Stimulated activated CD4-positive, alpha-beta T cell treated with anti-CD3 and anti-CD28 coated beads, Interleukin-2, amount 100 ng/mL, for 48 hours (primary cell): ENCODE measurements at regions not wholly inside any gene's neighbourhood (a gene's known extent, or its start where the extent isn't known, plus 50 kb on each side); places are given as distances from the start of the nearest gene placed in this dataset.
"Not testable (repeated sequence)": the region's sequence is repeated elsewhere in the genome, so short reads cannot be mapped to it uniquely, and the experiment has no call there.

Source experiments
- DNase-seq, 2 donors: peaks; one replicate each; pipeline ENCODE4 v3.0.0-alpha.2; 2020

GRCh38 chr1:30010506-30011106 lies 712.8 kb downstream of the MATN1 start:
- no peak for DNase-seq

DNA sequence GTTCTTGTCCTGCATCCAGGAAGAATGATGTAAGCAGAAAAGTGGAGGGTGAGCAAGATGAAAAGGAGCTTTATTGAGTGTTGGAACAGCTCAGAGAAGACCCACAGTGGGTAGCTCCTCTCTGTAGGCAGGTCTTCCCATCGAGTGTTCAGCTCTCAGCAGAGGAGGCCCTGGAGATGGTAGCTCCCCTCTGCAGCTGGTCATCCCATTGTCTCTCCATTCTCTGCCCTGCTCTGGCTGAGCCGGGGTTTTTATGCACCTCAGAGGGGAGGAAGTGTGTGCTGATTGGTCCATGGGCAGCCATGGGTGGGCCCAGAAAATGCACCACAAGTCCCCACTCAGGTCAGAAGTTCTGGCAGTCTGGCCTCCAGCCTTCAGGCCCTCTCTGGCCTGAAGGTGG lies 713.7 kb downstream of the MATN1 start:
- DNase-seq: no peak

- DNase-seq: no peak
These were observed 714.3 kb downstream of the MATN1 start for GRCh38 chr1:30008998-30009657.

- no peak for DNase-seq
These were observed 714.9 kb downstream of the MATN1 start for GRCh38 chr1:30008372-30008997.

- DNase-seq: no peak
These were observed 717.3 kb downstream of the MATN1 start for GRCh38 chr1:30005972-30006619.

GRCh38 chr1:30001732-30002039 lies 721.7 kb downstream of the MATN1 start:
- no peak for DNase-seq

GRCh38 chr1:30001011-30001731 lies 722.2 kb downstream of the MATN1 start:
- no peak for DNase-seq

- DNase-seq: no peak
These were observed 723.1 kb downstream of the MATN1 start for GRCh38 chr1:30000266-30000665.

DNA sequence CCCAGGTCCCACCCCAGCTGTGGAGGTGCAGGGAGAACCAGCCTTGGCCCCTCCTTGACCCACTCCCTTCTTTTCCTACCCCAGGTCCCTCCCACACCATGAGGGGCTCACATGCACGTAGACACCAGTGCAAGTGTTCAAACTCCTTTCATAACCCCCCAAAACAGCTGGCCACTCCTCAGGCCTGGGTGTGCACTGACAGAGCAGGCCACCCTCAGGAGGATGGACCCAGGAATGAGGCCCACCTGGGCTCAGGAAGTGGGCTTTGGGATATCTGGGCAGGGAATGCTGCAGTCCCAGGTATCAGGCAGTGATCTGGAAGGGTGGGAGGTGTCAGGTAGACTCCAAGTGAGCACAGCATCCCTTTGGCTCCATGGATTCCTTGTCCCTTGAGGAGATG lies 723.8 kb downstream of the MATN1 start:
- no peak for DNase-seq

GRCh38 chr1:29998686-29999085 lies 724.7 kb downstream of the MATN1 start:
- no peak for DNase-seq

DNA sequence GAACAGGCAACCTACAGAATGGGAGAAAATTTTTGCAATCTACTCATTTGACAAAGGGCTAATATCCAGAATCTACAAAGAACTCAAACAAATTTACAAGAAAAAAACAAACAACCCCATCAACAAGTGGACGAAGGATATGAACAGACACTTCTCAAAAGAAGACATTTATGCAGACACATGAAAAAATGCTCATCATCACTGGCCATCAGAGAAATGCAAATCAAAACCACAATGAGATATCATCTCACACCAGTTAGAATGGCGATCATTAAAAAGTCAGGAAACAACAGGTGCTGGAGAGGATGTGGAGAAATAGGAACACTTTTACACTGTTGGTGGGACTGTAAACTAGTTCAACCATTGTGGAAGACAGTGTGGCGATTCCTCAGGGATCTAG lies 725.6 kb downstream of the MATN1 start:
- not testable (repeated sequence) for DNase-seq

DNA sequence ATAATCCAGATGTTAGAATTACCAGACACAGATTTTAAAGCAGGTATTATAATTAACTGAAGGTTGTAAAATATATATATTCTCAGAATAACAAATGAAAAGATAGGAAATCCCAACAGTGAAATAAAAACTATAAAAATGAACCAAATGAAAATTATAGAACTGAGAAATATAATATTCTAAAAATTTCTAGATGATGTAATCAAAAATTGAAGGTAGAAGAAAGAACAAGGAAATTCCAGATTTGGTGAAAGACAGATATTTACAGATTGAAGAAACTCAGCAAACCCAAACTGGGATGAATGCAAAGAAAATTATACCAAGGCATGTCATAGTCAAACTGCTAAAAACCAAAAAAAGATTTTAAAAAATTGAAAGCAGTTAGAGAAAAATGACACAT lies 729.4 kb downstream of the MATN1 start:
- DNase-seq: no peak

- no peak for DNase-seq
These were observed 731.6 kb downstream of the MATN1 start for GRCh38 chr1:29991815-29992214.

- DNase-seq: no peak
These were observed 732.4 kb downstream of the MATN1 start for GRCh38 chr1:29991025-29991424.

- no peak for DNase-seq
These were observed 733.1 kb downstream of the MATN1 start for GRCh38 chr1:29990304-29990703.

DNA sequence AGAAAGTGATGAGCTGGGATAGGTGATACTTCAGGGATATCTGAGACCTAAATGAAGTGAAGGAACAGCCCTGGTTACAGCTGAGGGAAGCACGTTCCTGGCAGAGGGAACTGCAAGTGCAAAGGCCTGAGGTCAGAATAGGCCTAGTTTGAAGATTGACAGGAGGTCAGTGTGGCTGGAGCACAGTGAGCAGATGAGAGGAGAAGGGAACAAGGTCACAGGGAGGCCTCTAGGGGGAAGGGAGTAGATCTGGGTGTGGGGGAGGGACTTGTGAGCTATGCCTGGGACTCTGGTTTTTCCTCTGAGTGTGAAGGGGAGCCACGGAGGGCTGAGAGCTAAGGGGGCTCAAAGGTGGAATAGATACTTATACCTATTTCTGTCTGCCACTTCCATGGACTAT lies 736.4 kb downstream of the MATN1 start:
- DNase-seq: no peak

- DNase-seq: no peak
These were observed 737.8 kb downstream of the MATN1 start for GRCh38 chr1:29985606-29985945.

- DNase-seq: no peak
These were observed 738.4 kb downstream of the MATN1 start for GRCh38 chr1:29984862-29985605.

- no peak for DNase-seq
These were observed 739.1 kb downstream of the MATN1 start for GRCh38 chr1:29984166-29984861.

- no peak for DNase-seq
These were observed 740.1 kb downstream of the MATN1 start for GRCh38 chr1:29983321-29983720.

- DNase-seq: no peak
These were observed 741.7 kb downstream of the MATN1 start for GRCh38 chr1:29981586-29982239.

DNA sequence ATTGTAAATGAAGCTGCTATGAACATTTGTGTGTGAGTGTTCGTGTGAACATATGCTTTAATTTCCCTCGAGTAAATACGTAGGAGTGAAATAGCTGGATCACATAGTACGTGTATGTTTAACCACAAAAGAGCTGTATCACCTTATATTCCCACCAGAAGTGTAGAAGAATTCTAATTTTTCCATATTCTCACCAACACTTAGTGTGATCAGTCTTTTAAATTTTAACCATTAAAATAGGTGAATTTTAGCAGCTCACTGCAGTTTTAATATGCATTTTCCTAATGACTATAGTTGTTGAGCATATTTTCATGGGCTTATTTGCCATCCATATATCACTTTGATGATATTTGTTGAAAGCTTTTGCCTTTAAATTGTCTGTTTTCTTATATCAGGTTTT lies 741.2 kb downstream of the PTPRU start:
- DNase-seq: no peak
